ENCODE measurements at regions not wholly inside any gene's neighbourhood (a gene's known extent, or its start where the extent isn't known, plus 50 kb on each side); places are given as distances from the start of the nearest gene placed in this dataset.

DNA sequence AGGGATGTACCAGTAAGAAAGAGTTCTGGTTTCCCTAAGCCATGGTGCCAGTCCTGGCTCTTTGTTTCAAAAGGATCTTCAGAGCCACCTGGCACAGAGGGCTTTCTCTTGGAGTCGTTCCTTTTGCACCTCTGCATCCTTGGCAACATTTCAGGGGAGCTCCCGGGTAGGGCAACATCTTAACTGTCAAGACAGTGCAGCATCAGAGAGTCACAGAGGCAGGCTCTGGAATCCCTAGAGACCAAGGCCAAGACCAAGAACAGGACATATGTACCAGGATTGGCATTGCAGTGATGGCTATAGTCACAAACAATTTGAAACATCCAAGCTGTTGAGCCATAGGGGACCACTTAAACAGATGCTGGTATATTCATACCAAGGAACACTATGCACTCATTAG is 129.4 kb upstream of the ADPGK start (continued):
- TF ChIP-seq, protein P1, sequence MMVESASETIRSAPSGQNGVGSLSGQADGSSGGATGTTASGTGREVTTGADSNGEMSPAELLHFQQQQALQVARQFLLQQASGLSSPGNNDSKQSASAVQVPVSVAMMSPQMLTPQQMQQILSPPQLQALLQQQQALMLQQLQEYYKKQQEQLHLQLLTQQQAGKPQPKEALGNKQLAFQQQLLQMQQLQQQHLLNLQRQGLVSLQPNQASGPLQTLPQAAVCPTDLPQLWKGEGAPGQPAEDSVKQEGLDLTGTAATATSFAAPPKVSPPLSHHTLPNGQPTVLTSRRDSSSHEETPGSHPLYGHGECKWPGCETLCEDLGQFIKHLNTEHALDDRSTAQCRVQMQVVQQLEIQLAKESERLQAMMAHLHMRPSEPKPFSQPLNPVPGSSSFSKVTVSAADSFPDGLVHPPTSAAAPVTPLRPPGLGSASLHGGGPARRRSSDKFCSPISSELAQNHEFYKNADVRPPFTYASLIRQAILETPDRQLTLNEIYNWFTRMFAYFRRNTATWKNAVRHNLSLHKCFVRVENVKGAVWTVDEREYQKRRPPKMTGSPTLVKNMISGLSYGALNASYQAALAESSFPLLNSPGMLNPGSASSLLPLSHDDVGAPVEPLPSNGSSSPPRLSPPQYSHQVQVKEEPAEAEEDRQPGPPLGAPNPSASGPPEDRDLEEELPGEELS (CRISPR knock-in tag; IDR thresholded peaks at IDR 0.05) = no peak
- no peak for TF ChIP-seq JUN (CRISPR knock-in tag; IDR thresholded peaks at IDR 0.05)
- no peak for TF ChIP-seq SMAD3 (CRISPR knock-in tag; IDR thresholded peaks at IDR 0.05; ENCODE audit: borderline replicate concordance)
- no peak for TF ChIP-seq ZNF512 (CRISPR knock-in tag; IDR thresholded peaks at IDR 0.05; ENCODE audit: borderline replicate concordance)
- no peak for TF ChIP-seq NFYB (CRISPR knock-in tag; conservative IDR thresholded peaks at IDR 0.05; ENCODE audit: low read depth)

DNA sequence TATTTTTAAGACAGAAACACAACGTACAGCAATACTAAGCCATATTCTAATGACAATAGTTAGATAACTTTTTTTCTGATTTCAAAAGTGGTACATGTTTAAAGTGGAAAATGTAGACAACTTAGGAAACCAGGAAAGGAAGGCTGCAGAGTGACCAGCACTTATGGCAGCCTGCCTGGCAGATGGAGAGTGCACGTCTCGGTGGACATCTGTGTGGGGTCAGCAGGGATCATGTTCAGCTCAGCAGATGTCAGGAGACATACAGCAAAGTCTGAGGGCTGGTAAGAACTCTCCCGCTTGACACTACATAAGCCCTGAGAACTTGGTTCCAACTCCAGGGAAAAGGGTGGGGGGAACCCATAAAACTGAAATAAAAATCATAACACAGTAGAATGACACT is 128.6 kb upstream of the ADPGK start:
- ChIA-PET CTCF (interaction anchor here (1.4 kb wide), 1 partner anchor 77 kb away, joined by 4 read pairs; no protein-coding TSS in a partner anchor), POLR2A (no interaction called here)
- no peak for TF ChIP-seq RORB (CRISPR knock-in tag; IDR thresholded peaks at IDR 0.05)
- TF ChIP-seq TEAD1 (CRISPR knock-in tag; IDR thresholded peaks at IDR 0.05) = no peak
- TF ChIP-seq SOX15 (CRISPR knock-in tag; IDR thresholded peaks at IDR 0.05) = no peak
- no peak overlapping the region for H3K27ac Mint-ChIP-seq
- H3K9me3 Mint-ChIP-seq = no peaks in the 10 kb centered on the region
- no peaks in the 10 kb centered on the region for H3K4me1 Mint-ChIP-seq
- no peaks in the 10 kb centered on the region for H3K36me3 Mint-ChIP-seq
- H3K4me3 Mint-ChIP-seq = no peak overlapping the region
- H3K27me3 Mint-ChIP-seq (ENCODE audit: low read depth) = no peaks in the 10 kb centered on the region
- DNase-seq (ENCODE audit: low spot score) (no peak), ATAC-seq (no peak)

DNA sequence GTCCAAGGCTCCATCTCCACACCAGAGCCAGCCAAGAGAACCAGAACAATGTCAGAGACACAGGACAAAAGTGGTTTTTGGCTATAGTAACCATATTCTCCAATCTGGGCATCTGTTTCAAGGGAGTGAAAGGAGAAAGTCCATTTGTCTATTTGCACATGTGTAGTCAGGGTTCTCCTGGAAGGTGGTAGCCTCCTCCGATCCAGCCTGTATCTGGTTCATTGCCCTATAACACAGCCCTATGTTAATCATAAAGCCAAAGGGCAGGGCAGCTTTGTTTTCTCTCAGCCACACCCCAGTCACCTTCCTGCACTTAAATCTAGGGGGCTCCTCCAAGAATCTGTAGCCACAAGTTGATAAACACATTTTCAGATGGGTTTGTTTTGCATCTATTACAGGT is 128.1 kb upstream of the ADPGK start:
- Mint-ChIP-seq H3K4me1 (no peaks in the 10 kb centered on the region), H3K27me3 (ENCODE audit: low read depth) (no peaks in the 10 kb centered on the region), H3K36me3 (no peaks in the 10 kb centered on the region), H3K9me3 (no peaks in the 10 kb centered on the region), H3K4me3 (no peak overlapping the region), H3K27ac (no peak overlapping the region)
- TF ChIP-seq RELA (CRISPR knock-in tag; IDR thresholded peaks at IDR 0.05; ENCODE audit: borderline replicate concordance) (no peak), ZNF416 (CRISPR knock-in tag; IDR thresholded peaks at IDR 0.05) (no peak), ZNF317 (CRISPR knock-in tag; IDR thresholded peaks at IDR 0.05; ENCODE audit: borderline replicate concordance, low read depth) (no peak), NFYB (CRISPR knock-in tag; conservative IDR thresholded peaks at IDR 0.05; ENCODE audit: low read depth) (no peak), ZNF219 (CRISPR knock-in tag; IDR thresholded peaks at IDR 0.05; ENCODE audit: borderline replicate concordance) (no peak)
- TF ChIP-seq, protein P2, sequence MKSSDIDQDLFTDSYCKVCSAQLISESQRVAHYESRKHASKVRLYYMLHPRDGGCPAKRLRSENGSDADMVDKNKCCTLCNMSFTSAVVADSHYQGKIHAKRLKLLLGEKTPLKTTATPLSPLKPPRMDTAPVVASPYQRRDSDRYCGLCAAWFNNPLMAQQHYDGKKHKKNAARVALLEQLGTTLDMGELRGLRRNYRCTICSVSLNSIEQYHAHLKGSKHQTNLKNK (CRISPR knock-in tag; IDR thresholded peaks at IDR 0.05) = no peak
- TF ChIP-seq, protein P3, sequence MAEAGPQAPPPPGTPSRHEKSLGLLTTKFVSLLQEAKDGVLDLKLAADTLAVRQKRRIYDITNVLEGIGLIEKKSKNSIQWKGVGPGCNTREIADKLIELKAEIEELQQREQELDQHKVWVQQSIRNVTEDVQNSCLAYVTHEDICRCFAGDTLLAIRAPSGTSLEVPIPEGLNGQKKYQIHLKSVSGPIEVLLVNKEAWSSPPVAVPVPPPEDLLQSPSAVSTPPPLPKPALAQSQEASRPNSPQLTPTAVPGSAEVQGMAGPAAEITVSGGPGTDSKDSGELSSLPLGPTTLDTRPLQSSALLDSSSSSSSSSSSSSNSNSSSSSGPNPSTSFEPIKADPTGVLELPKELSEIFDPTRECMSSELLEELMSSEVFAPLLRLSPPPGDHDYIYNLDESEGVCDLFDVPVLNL (CRISPR knock-in tag; IDR thresholded peaks at IDR 0.05; ENCODE audit: borderline replicate concordance, low read depth) = no peak
- ATAC-seq = no peak
- CTCF ChIA-PET = interaction anchor here (1.4 kb wide), 1 partner anchor 76 kb away, joined by 4 read pairs; no protein-coding TSS in a partner anchor
- POLR2A ChIA-PET = no interaction called here
- DNase-seq (ENCODE audit: low spot score) = no peak

DNA sequence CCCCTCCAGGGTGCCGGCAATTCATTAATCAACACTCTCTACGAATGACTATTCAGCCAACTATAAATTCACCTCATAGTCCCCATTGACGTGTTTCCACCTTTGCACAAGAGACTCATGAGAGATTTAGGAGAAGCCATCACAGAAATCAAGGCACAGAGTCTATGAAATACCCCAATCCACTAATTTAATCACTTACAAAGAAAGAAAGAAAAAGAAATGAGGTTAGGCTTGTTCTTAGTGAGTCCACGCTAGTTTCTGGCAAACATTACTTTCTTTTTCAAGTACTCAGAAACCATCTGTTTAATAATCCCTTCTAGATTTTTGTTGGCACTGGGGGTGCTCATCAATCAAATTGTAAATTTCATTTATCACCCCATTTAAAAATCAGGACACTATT is 125.2 kb upstream of the ADPGK start:
- ChIA-PET CTCF (no interaction called here), POLR2A (no interaction called here)
- H3K4me3 Mint-ChIP-seq = no peak overlapping the region
- H3K36me3 Mint-ChIP-seq = no peaks in the 10 kb centered on the region
- no peaks in the 10 kb centered on the region for H3K27me3 Mint-ChIP-seq (ENCODE audit: low read depth)
- DNase-seq (ENCODE audit: low spot score) (no peak), ATAC-seq (no peak)
- H3K4me1 Mint-ChIP-seq = no peaks in the 10 kb centered on the region
- H3K27ac Mint-ChIP-seq = no peak overlapping the region
- H3K9me3 Mint-ChIP-seq = no peaks in the 10 kb centered on the region
- no peak for TF ChIP-seq ZNF423 (CRISPR knock-in tag; IDR thresholded peaks at IDR 0.05)
- no peak for TF ChIP-seq GABPB1 (CRISPR knock-in tag; IDR thresholded peaks at IDR 0.05)
- no peak for TF ChIP-seq ESRRA (CRISPR knock-in tag; IDR thresholded peaks at IDR 0.05; ENCODE audit: borderline replicate concordance)
- no peak for TF ChIP-seq CREM (CRISPR knock-in tag; IDR thresholded peaks at IDR 0.05)
- TF ChIP-seq, protein P1 (CRISPR knock-in tag; IDR thresholded peaks at IDR 0.05) = no peak
- no peak for TF ChIP-seq AR (CRISPR knock-in tag; IDR thresholded peaks at IDR 0.05)
- no peak for TF ChIP-seq NR1H2 (CRISPR knock-in tag; IDR thresholded peaks at IDR 0.05)
- TF ChIP-seq OVOL2 (CRISPR knock-in tag; IDR thresholded peaks at IDR 0.05; ENCODE audit: borderline replicate concordance) = no peak
- no peak for TF ChIP-seq ZNF138 (CRISPR knock-in tag; conservative IDR thresholded peaks at IDR 0.05)
